ENCODE measurements at regions not wholly inside any gene's neighbourhood (a gene's known extent, or its start where the extent isn't known, plus 50 kb on each side); places are given as distances from the start of the nearest gene placed in this dataset.

DNA sequence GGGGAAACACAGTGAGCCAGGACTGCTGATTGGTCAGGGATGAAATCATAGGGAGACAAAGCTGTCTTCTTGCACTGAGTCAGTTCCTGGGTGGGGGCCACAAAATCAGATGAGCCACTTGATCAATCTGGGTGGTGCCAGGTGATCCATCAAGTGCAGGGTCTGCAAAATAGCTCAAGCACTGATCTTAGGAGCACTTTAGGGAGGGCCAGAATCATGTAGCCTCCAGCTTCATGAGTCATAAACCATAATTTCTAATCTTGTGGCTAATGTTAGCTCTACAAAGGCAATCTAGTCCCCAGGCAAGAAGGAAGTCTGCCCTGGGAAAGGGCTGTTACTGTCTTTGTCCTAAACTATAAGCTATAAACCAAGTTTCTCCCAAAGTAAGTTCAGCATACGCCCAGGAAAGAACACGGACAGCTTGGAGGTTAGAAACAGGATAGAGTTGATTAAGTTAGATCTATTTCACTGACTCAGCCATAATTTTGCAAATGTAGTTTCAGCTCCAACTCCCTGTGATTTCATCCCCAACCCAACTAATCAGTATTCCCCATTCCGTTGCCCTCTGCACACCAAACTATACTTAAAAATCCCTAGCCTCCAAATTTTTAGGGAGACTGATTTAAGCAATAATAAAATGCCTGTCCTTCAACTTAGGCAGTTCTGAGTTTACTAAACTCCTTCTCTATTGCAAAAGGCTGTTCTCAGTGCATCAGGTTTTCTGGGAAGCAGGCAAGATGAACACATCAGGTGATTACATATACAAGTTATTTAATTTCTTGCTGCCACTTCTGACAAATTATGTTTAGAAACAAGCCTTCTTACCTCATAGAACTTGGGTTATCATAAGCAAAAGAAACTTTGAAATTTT lies 226.9 kb upstream of the SPOPL start:
- 62 to 67% methylated on average over 3 of the region's 3 CpGs for WGBS, 2 donors (ENCODE audit: low coverage in 1 of 2)
- no peaks in the 10 kb centered on the region for H3K36me3 ChIP-seq
- H3K4me1 ChIP-seq = peaks cover 4 to 35% (median 21%) of the 10 kb centered on the region in 4 donors
- intact Hi-C loops (cut with DNase I; ENCODE audit: low total_unique reads) = no loop called here
- H3K4me3 ChIP-seq = peak overlapping the region in 1 of 4 donors; percentile 3
- no peaks in the 10 kb centered on the region for H3K27me3 ChIP-seq
- in situ Hi-C loops (cut with MboI; ENCODE audit: low pct_ligation_motif_present in 1 of 4, low pct_unique_long_range_greater_than_20kb in 1 of 4, low sequenced_read_pairs in 3 of 4) = no loop called here
- DNase-seq = peak; percentile 19
- peak in 1 of 3 donors; percentile 27 for TF ChIP-seq POLR2AphosphoS5 (IDR thresholded peaks at IDR 0.05)
- TF ChIP-seq, protein P1, sequence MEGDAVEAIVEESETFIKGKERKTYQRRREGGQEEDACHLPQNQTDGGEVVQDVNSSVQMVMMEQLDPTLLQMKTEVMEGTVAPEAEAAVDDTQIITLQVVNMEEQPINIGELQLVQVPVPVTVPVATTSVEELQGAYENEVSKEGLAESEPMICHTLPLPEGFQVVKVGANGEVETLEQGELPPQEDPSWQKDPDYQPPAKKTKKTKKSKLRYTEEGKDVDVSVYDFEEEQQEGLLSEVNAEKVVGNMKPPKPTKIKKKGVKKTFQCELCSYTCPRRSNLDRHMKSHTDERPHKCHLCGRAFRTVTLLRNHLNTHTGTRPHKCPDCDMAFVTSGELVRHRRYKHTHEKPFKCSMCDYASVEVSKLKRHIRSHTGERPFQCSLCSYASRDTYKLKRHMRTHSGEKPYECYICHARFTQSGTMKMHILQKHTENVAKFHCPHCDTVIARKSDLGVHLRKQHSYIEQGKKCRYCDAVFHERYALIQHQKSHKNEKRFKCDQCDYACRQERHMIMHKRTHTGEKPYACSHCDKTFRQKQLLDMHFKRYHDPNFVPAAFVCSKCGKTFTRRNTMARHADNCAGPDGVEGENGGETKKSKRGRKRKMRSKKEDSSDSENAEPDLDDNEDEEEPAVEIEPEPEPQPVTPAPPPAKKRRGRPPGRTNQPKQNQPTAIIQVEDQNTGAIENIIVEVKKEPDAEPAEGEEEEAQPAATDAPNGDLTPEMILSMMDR (IDR thresholded peaks at IDR 0.05) = no peak
- H3K9me3 ChIP-seq = no peaks in the 10 kb centered on the region
- H3K27ac ChIP-seq = peak overlapping the region; percentile 76 to 80 (median 79)

GRCh38 chr2:138275292-138275690 lies 226.3 kb upstream of the SPOPL start:
- 20 to 39% methylated on average over 2 of the region's 2 CpGs for WGBS, 2 donors (ENCODE audit: low coverage in 1 of 2)
- no peaks in the 10 kb centered on the region for H3K27me3 ChIP-seq
- intact Hi-C loops (cut with DNase I; ENCODE audit: low total_unique reads) = no loop called here
- H3K9me3 ChIP-seq = no peaks in the 10 kb centered on the region
- peak overlapping the region in 1 of 4 donors; percentile 3 for H3K4me3 ChIP-seq
- peak; percentile 40 for DNase-seq
- peaks cover 4 to 35% (median 21%) of the 10 kb centered on the region in 4 donors for H3K4me1 ChIP-seq
- in situ Hi-C loops (cut with MboI; ENCODE audit: low pct_ligation_motif_present in 1 of 4, low pct_unique_long_range_greater_than_20kb in 1 of 4, low sequenced_read_pairs in 3 of 4) = no loop called here
- H3K27ac ChIP-seq = peak overlapping the region; percentile 76 to 80 (median 79)
- TF ChIP-seq POLR2A (IDR thresholded peaks at IDR 0.05) (peak; percentile 26), EP300 (IDR thresholded peaks at IDR 0.05; ENCODE audit: low read depth) (no peak), POLR2AphosphoS5 (IDR thresholded peaks at IDR 0.05) (peak in 2 of 3 donors; percentile 19 to 48)
- no peaks in the 10 kb centered on the region for H3K36me3 ChIP-seq

DNA sequence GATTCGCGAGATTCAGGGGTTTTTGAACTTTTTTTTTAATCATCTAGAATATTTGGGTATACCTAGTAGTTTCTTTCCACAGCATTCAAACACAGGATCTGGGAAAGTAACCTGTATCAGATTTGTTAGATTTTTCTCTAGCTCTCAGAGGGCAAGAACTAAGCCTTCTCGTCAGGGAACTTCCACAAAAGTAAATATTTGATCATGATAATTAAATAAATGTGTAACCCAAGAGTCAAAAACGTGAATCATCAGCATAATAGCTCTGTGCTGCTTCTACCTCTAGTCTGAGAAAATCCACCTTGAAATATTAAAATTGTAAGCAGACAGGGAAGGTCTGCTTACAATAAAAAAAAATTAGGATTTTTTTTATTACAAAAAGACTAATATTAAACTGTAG lies 225.7 kb upstream of the SPOPL start:
- no peaks in the 10 kb centered on the region for H3K36me3 ChIP-seq
- no peaks in the 10 kb centered on the region for H3K9me3 ChIP-seq
- no peak for DNase-seq
- H3K4me3 ChIP-seq = peak overlapping the region in 1 of 4 donors; percentile 3
- peaks cover 4 to 35% (median 21%) of the 10 kb centered on the region in 4 donors for H3K4me1 ChIP-seq
- H3K27ac ChIP-seq = peak overlapping the region; percentile 76 to 80 (median 79)
- 31 to 36% methylated on average over 4 of the region's 4 CpGs for WGBS, 2 donors (ENCODE audit: low coverage in 1 of 2)
- in situ Hi-C loops (cut with MboI; ENCODE audit: low pct_ligation_motif_present in 1 of 4, low pct_unique_long_range_greater_than_20kb in 1 of 4, low sequenced_read_pairs in 3 of 4) (no loop called here), intact Hi-C loops (cut with DNase I; ENCODE audit: low total_unique reads) (no loop called here)
- H3K27me3 ChIP-seq = no peaks in the 10 kb centered on the region
- no peak for TF ChIP-seq POLR2AphosphoS5 (IDR thresholded peaks at IDR 0.05)
- TF ChIP-seq, protein P1 (IDR thresholded peaks at IDR 0.05) = no peak
- no peak for TF ChIP-seq POLR2A (IDR thresholded peaks at IDR 0.05)
- TF ChIP-seq EP300 (IDR thresholded peaks at IDR 0.05; ENCODE audit: low read depth) = no peak

GRCh38 chr2:138276339-138276738 lies 225.2 kb upstream of the SPOPL start:
- in situ Hi-C loops (cut with MboI; ENCODE audit: low pct_ligation_motif_present in 1 of 4, low pct_unique_long_range_greater_than_20kb in 1 of 4, low sequenced_read_pairs in 3 of 4) = no loop called here
- H3K4me1 ChIP-seq = peaks cover 4 to 35% (median 21%) of the 10 kb centered on the region in 4 donors
- no peak for DNase-seq
- intact Hi-C loops (cut with DNase I; ENCODE audit: low total_unique reads) = no loop called here
- no peak overlapping the region for H3K4me3 ChIP-seq
- H3K27ac ChIP-seq = peak overlapping the region; percentile 76 to 80 (median 79)
- no peak for TF ChIP-seq POLR2A (IDR thresholded peaks at IDR 0.05)
- no peak for TF ChIP-seq POLR2AphosphoS5 (IDR thresholded peaks at IDR 0.05)
- TF ChIP-seq, protein P1 (IDR thresholded peaks at IDR 0.05) = no peak
- TF ChIP-seq EP300 (IDR thresholded peaks at IDR 0.05; ENCODE audit: low read depth) = no peak
- no peaks in the 10 kb centered on the region for H3K27me3 ChIP-seq
- H3K9me3 ChIP-seq = no peaks in the 10 kb centered on the region
- WGBS, 2 donors (ENCODE audit: low coverage in 1 of 2) = 45 to 60% methylated on average over 1 of the region's 1 CpG
- no peaks in the 10 kb centered on the region for H3K36me3 ChIP-seq

Measured in transverse colon (tissue), 4 donors.